Aorta (tissue), 5 donors: ENCODE measurements at regions not wholly inside any gene's neighbourhood (a gene's known extent, or its start where the extent isn't known, plus 50 kb on each side); places are given as distances from the start of the nearest gene placed in this dataset.

Experiments used
- ATAC-seq: fragments of 200-7000 bp; cut with Tn5 transposase; one replicate; pipeline ENCODE4 v1.9.1; 2022; ENCODE audit warnings: moderate library complexity; ENCODE audit not compliant: low FRiP score
- DNase-seq, 2 donors: peaks; one replicate each; pipeline ENCODE4 v3.0.0-alpha.2; 2020
- H3K27ac ChIP-seq, 2 donors: one replicate each; pipeline ENCODE4 v1.5.1; 2013; ENCODE audit warnings: low read length in 2 of 2, mild to moderate bottlenecking in 2 of 2, moderate library complexity in 2 of 2, control low read depth in 1 of 2, inconsistent platforms in 1 of 2, low read depth in 1 of 2
- H3K27me3 ChIP-seq, 2 donors: one replicate each; pipeline ENCODE4 v1.6.1; 2013; ENCODE audit warnings: control low read depth in 1 of 2, low read length in 1 of 2, mild to moderate bottlenecking in 1 of 2, moderate library complexity in 1 of 2; ENCODE audit not compliant: insufficient read depth in 2 of 2, control insufficient read depth in 1 of 2
- H3K36me3 ChIP-seq, 2 donors: one replicate each; pipeline ENCODE4 v1.6.1; 2013; ENCODE audit warnings: control low read depth in 1 of 2, low read length in 1 of 2, mild to moderate bottlenecking in 1 of 2; ENCODE audit not compliant: insufficient read depth in 2 of 2, control insufficient read depth in 1 of 2
- H3K4me1 ChIP-seq, 2 donors: one replicate each; pipeline ENCODE4 v1.6.1; 2013; ENCODE audit warnings: low read length in 2 of 2, control low read depth in 1 of 2, mild to moderate bottlenecking in 1 of 2, moderate library complexity in 1 of 2; ENCODE audit not compliant: insufficient read depth in 2 of 2, control insufficient read depth in 1 of 2
- H3K4me3 ChIP-seq, 2 donors: one replicate each; pipeline ENCODE4 v1.5.1; 2013; ENCODE audit warnings: low read length in 2 of 2, control low read depth in 1 of 2, mild to moderate bottlenecking in 1 of 2
- H3K9me3 ChIP-seq: one replicate; pipeline ENCODE4 v1.6.1; 2013; ENCODE audit warnings: mild to moderate bottlenecking, low read length; ENCODE audit not compliant: control insufficient read depth
- WGBS, 2 donors: extraction: QIAGEN DNeasy Blood & Tissue Kit; methylation state at CpG; one replicate each; pipeline ENCODE4 v1.1.7; 2013; 5-methylcytosine and 5-hydroxymethylcytosine counted together
- intact Hi-C, 2 donors: fragments of 100-400 bp; cut with DNase I; formaldehyde crosslinking; loops; one replicate each; pipeline versions ENCODE4 v1.14.2 to v1.15.0; 2022
- donor health status: healthy with polysubstance abuse.
- donor health status: Bipolar disorder and iron deficiency.
- donor health status: DM: no; HTN: no; CAD: no.
- donor health status: DM: no; HTN: no; CAD: no.
- donor health status: DM: yes; HTN: yes; CAD: no.

DNA sequence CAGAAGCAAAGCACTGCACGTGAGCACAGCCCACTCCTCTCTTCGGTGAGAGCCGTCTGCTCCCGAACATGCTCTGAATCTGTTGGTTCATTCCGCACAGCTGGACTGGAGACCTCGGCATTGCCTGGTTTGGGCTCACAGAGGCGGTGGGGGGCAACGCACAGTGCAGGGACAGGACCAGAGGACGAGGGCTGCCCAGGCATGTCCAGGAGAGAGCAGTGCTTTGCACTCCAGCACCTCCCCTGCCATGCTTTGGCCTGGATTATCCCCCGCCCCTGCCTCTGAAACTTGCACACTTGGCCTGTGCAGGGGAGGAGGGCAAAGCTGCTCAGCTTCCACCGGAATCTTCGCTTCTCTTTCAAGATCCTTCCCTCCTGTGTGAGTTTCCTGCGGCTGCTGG is 536.5 kb downstream of the BRD1 start:
- H3K36me3 ChIP-seq = no peaks in the 10 kb centered on the region
- H3K27me3 ChIP-seq = no peaks in the 10 kb centered on the region
- no peaks in the 10 kb centered on the region for H3K4me1 ChIP-seq
- DNase-seq = peak in 1 of 2 donors; percentile 53
- no peak overlapping the region for H3K4me3 ChIP-seq
- 62 to 70% methylated on average over 13 of the region's 13 CpGs for WGBS, 2 donors
- H3K27ac ChIP-seq = no peak overlapping the region
- intact Hi-C loops = no loop called here
- H3K9me3 ChIP-seq = peaks cover 4% of the 10 kb centered on the region
- no peak for ATAC-seq

- Histone ChIP-seq H3K4me3 (no peak overlapping the region), H3K4me1 (no peaks in the 10 kb centered on the region), H3K36me3 (no peaks in the 10 kb centered on the region), H3K9me3 (peaks cover 4% of the 10 kb centered on the region), H3K27me3 (no peaks in the 10 kb centered on the region), H3K27ac (no peak overlapping the region)
- intact Hi-C loops = no loop called here
- ATAC-seq (no peak), DNase-seq (peak in 1 of 2 donors; percentile 57)
- WGBS, 2 donors = 50 to 56% methylated on average over 6 of the region's 6 CpGs
Measured at GRCh38 chr22:49290711-49291110, 537.0 kb downstream of the BRD1 start.

DNA sequence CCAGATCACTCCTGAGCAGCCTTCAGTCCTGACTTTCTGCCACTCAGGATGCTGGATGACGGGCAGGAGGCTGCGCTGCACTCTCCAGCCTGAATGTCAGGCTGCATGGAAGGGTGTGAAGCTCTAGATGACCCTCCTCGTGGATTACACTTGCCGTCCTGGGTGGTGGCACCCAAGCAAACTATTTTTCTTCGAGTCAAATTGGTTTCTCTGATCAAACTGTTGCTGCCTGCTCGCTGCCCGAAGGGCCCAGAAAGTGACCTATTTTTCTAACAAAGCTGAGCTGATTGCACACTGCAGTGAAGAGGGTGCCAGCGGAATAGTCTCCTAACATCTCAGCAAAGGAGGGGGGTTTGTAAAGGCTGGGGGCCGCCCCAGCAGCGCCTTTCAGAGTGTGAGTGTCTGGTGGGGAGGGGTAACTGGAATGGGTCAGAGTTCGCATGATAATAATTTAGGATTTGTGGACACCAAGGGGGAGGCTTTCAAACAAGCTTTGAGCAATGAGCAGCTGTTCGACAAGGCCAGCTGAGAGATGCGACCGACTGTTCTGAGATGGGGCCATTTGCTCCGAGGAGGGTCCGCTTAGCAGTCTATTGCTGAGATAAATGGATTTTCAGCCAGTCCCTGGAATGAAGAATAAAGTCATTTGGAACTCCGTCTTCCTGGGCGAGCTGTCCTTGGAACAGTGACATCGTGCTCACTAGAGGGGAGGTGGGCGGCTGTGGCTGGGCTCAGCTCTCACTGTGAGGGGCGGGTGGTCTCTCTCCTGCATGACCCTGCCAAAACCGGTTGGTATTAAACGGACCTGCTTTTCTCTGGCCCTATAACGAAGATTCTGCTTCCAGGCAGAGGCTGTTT is 537.6 kb downstream of the BRD1 start:
- 55 to 64% methylated on average over 24 of the region's 24 CpGs for WGBS, 2 donors
- Histone ChIP-seq H3K4me3 (no peak overlapping the region), H3K27me3 (no peaks in the 10 kb centered on the region), H3K9me3 (peaks cover 4% of the 10 kb centered on the region), H3K36me3 (no peaks in the 10 kb centered on the region), H3K27ac (no peak overlapping the region), H3K4me1 (no peaks in the 10 kb centered on the region)
- intact Hi-C loops = no loop called here
- no peak for ATAC-seq
- peak in 1 of 2 donors; percentile 61 for DNase-seq

DNA sequence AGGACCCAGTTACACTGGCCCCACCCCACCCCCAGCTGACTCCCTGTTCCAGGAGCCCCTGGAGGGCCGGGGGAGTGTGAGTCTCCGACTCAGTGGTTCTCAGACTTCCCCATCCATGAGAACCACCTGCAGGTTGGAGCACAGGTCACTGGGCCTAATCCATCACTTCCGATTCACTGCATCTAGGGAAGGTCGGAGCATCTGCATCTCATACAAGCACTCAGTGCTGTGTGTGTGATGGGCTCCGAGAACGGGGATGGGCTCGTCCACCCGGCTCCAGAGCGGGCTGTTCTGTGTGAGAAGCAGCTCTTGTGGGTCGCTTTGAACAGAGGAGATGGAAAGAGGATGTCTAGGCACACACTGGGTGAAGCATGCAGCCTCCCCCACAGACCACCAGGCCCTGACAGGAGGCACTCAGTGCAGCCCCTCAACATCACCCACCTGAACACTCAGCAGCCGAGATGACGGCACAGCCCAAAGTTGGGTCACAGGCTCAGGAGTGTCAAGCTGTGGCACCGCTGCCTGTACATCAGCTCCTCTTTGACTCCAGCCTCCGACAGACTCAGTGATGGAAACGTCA is 541.4 kb downstream of the BRD1 start:
- Histone ChIP-seq H3K27ac (no peak overlapping the region), H3K4me3 (no peak overlapping the region), H3K4me1 (no peaks in the 10 kb centered on the region), H3K36me3 (no peaks in the 10 kb centered on the region), H3K27me3 (no peaks in the 10 kb centered on the region), H3K9me3 (no peaks in the 10 kb centered on the region)
- intact Hi-C loops = no loop called here
- DNase-seq (peak in 1 of 2 donors; percentile 50), ATAC-seq (no peak)
- WGBS, 2 donors = 82 to 85% methylated on average over 15 of the region's 15 CpGs

DNA sequence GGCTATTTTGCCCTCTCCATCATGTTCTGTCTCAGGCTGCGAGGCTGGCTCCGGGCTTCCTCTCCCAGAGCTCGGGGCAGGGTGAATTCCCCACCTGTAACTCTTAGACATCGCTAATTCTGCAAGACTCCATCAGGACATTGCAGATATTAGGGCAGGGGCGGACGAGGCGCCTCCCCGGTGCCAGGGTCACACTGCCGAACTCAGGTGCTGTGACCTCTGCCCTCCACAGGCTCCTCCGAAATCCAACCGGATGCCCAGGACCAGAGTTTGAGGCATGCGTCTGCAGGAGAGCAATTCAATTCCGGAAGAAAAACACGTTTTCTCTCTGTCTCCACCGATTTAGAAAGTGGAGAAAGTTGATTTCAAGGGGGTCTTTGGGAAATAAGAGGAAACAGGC is 542.7 kb downstream of the BRD1 start:
- Histone ChIP-seq H3K4me3 (no peak overlapping the region), H3K4me1 (no peaks in the 10 kb centered on the region), H3K9me3 (peaks cover 2% of the 10 kb centered on the region), H3K27me3 (no peaks in the 10 kb centered on the region), H3K27ac (no peak overlapping the region), H3K36me3 (no peaks in the 10 kb centered on the region)
- whole genome bisulfite sequencing, 2 donors = 73 to 81% methylated on average over 15 of the region's 15 CpGs
- intact Hi-C loops = no loop called here
- ATAC-seq = no peak
- DNase-seq = no peak

DNA sequence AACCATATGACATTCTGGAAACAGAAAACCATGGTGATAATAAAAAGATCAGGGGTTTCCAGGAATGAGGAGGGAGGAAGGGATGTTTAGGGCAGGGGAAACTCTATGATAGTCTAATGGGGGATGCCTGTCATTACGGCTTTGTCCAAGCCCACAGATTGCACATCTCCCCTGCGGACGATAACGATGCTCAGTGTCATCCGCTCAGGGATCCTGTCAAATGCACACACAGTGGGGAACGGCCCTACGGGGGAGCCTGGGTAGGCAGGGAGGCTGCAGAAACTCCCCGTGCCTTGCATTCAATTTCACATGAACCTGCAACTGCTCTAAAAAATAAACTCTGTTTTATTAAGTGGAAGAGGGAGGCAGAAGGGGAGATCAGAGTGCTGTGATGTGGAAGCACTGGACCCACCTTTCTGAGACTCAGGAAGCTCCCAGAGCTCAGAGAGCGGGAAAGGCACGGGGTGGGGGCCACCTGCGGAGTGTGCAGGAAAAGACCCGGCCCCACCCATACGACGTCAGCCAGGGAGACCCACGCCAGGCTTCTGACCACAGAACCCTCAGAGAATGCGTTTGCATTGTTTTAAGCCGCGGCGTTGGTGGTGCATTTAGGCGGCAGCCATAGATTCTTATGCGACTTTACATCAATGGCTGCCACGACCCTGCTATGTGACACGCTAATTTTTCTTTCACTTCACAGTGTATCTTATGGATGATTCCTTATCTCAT is 543.5 kb downstream of the BRD1 start:
- WGBS, 2 donors = 77 to 78% methylated on average over 23 of the region's 23 CpGs
- DNase-seq = no peak
- H3K27me3 ChIP-seq = no peaks in the 10 kb centered on the region
- no peak overlapping the region for H3K4me3 ChIP-seq
- no peaks in the 10 kb centered on the region for H3K4me1 ChIP-seq
- no peak for ATAC-seq
- peaks cover 2% of the 10 kb centered on the region for H3K9me3 ChIP-seq
- intact Hi-C loops = no loop called here
- H3K36me3 ChIP-seq = no peaks in the 10 kb centered on the region
- H3K27ac ChIP-seq = no peak overlapping the region

DNA sequence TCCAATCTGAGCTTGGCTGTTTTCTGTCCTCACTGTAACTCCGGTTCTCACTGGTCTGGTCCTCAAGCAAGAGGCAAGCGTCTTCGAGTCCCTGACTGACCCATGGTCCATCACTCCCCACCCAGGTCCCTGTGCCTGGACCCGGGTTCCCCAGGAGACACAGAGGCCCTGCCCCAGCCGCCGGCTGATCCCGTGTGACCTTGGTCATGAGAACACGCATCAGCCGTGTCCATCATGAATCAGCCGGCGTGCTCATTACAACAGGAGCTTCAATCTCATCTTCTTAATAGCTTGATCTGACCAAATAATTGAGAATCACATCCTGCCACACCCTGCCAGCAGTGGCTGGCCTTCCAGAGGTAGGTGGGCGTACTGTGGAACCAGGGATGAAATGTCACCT is 545.1 kb downstream of the BRD1 start:
- H3K27ac ChIP-seq = no peak overlapping the region
- H3K4me1 ChIP-seq = no peaks in the 10 kb centered on the region
- H3K9me3 ChIP-seq = peaks cover 2% of the 10 kb centered on the region
- WGBS, 2 donors = 84 to 87% methylated on average over 12 of the region's 12 CpGs
- no peak for DNase-seq
- H3K27me3 ChIP-seq = no peaks in the 10 kb centered on the region
- ATAC-seq = no peak
- intact Hi-C loops = no loop called here
- H3K4me3 ChIP-seq = no peak overlapping the region
- no peaks in the 10 kb centered on the region for H3K36me3 ChIP-seq

- intact Hi-C loops = no loop called here
- H3K4me1 ChIP-seq = no peaks in the 10 kb centered on the region
- WGBS, 2 donors = 60 to 76% methylated on average over 14 of the region's 14 CpGs
- peaks cover 2% of the 10 kb centered on the region for H3K9me3 ChIP-seq
- DNase-seq (no peak), ATAC-seq (no peak)
- no peaks in the 10 kb centered on the region for H3K36me3 ChIP-seq
- no peak overlapping the region for H3K27ac ChIP-seq
- no peaks in the 10 kb centered on the region for H3K27me3 ChIP-seq
- no peak overlapping the region for H3K4me3 ChIP-seq
Measured at GRCh38 chr22:49281467-49282340, 546.0 kb downstream of the BRD1 start.
